ENCODE measurements at regions not wholly inside any gene's neighbourhood (a gene's known extent, or its start where the extent isn't known, plus 50 kb on each side); places are given as distances from the start of the nearest gene placed in this dataset.

- TF ChIP-seq EGR1 (IDR thresholded peaks at IDR 0.05; ENCODE audit: low read depth) (no peak), ZNF274 (IDR thresholded peaks at IDR 0.05; ENCODE audit: low read depth, low read length) (no peak), TCF7L2 (IDR thresholded peaks at IDR 0.05; ENCODE audit: borderline replicate concordance, extremely low read depth, insufficient read depth, insufficient read length) (no peak), ATF3 (IDR thresholded peaks at IDR 0.05) (no peak), MAX (IDR thresholded peaks at IDR 0.05) (no peak), SP1 (IDR thresholded peaks at IDR 0.05; ENCODE audit: low read depth) (no peak), ZBTB33 (IDR thresholded peaks at IDR 0.05; ENCODE audit: extremely low read depth, insufficient replicate concordance, low read length) (no peak)
- POLR2A ChIA-PET, result no interaction called here
- RAD21 ChIA-PET (ENCODE audit: low non-redundant PET in 1 of 2, low total read pairs in 2 of 2, uncharacterized antibody in 2 of 2, unreplicated experiment in 2 of 2), result no interaction called here
- no peak overlapping the region for H3K4me2 ChIP-seq (ENCODE audit: low read length)
- no peak overlapping the region for H2AFZ ChIP-seq (ENCODE audit: low read depth, low read length, poor library complexity, severe bottlenecking)
- no peak overlapping the region for H3K4me3 ChIP-seq (replicated peaks in 1 of 2; ENCODE audit: low read depth in 1 of 2, low read length in 2 of 2)
- H3K9me3 ChIP-seq (ENCODE audit: control insufficient read depth in 1 of 2, insufficient read depth in 1 of 2, low read depth in 1 of 2, low read length in 2 of 2), result no peaks in the 10 kb centered on the region
- H3K36me3 ChIP-seq (ENCODE audit: control insufficient read depth in 1 of 2, insufficient read depth in 2 of 2, low read length in 2 of 2), result no peaks in the 10 kb centered on the region
- H3K79me2 ChIP-seq (ENCODE audit: insufficient read depth, low read length), result 0 out of 2 replicates have a peak, but pooled peaks cover 4% of the 10 kb centered on the region
- H3K27me3 ChIP-seq (ENCODE audit: insufficient read depth, low read length), result no peaks in the 10 kb centered on the region
- no peaks in the 10 kb centered on the region for H3K9me2 ChIP-seq (ENCODE audit: insufficient read depth)
- CTCF ChIA-PET, result no interaction called here
- no peaks in the 10 kb centered on the region for H3K4me1 ChIP-seq (ENCODE audit: control insufficient read depth in 1 of 2, insufficient read depth in 2 of 2, low read length in 2 of 2)
- H4K20me1 ChIP-seq (ENCODE audit: insufficient read depth), result no peaks in the 10 kb centered on the region
- intact Hi-C loops (cut with micrococcal nuclease), result no loop called here
- no peak for ATAC-seq
- no peak for DNase-seq (ENCODE audit: low read depth, low spot score)
- no TSS peak for BruUV-seq (replicated peaks)
- no peak overlapping the region for H3K27ac ChIP-seq (ENCODE audit: low read depth, low read length)
- H3K9ac ChIP-seq (ENCODE audit: low read length), result no peak overlapping the region
Observed at GRCh38 chr2:134150760-134151159, 103.1 kb upstream of the MGAT5 start.
